ENCODE measurements at regions not wholly inside any gene's neighbourhood (a gene's known extent, or its start where the extent isn't known, plus 50 kb on each side); places are given as distances from the start of the nearest gene placed in this dataset.
A peak's percentile ranks its signal among the peaks of the same experiment; 100 is the strongest.

- no peak for DNase-seq
Observed at GRCh38 chr5:146940295-146940694, 61.7 kb upstream of the PPP2R2B start.

GRCh38 chr5:146944019-146944418 is 65.5 kb upstream of the PPP2R2B start:
- DNase-seq, result no peak

GRCh38 chr5:146944764-146945616 is 66.4 kb upstream of the PPP2R2B start:
- no peak for DNase-seq

GRCh38 chr5:146945617-146946084 is 67.1 kb upstream of the PPP2R2B start:
- no peak for DNase-seq

- DNase-seq, result no peak
Observed at GRCh38 chr5:146947181-146947941, 68.8 kb upstream of the PPP2R2B start.

GRCh38 chr5:146948666-146949065 is 70.1 kb upstream of the PPP2R2B start:
- no peak for DNase-seq

GRCh38 chr5:146952168-146952567 is 73.6 kb upstream of the PPP2R2B start:
- no peak for DNase-seq

GRCh38 chr5:146956217-146956616 is 77.7 kb upstream of the PPP2R2B start:
- DNase-seq, result no peak

GRCh38 chr5:146959360-146959759 is 80.8 kb upstream of the PPP2R2B start:
- no peak for DNase-seq

GRCh38 chr5:146962801-146963355 is 84.3 kb upstream of the PPP2R2B start:
- no peak for DNase-seq

- DNase-seq, result peak; percentile 67
Observed at GRCh38 chr5:146965761-146966659, 87.5 kb upstream of the PPP2R2B start.

GRCh38 chr5:146967646-146968045 is 89.1 kb upstream of the PPP2R2B start:
- no peak for DNase-seq

GRCh38 chr5:146971401-146971800 is 92.8 kb upstream of the PPP2R2B start:
- DNase-seq, result no peak

- DNase-seq, result no peak
Observed at GRCh38 chr5:146986469-146986868, 107.9 kb upstream of the PPP2R2B start.

GRCh38 chr5:146993876-146994530 is 115.4 kb upstream of the PPP2R2B start:
- no peak for DNase-seq

- DNase-seq, result no peak
Observed at GRCh38 chr5:146995878-146996277, 117.3 kb upstream of the PPP2R2B start.

GRCh38 chr5:147015405-147015804 is 136.8 kb upstream of the PPP2R2B start:
- DNase-seq, result no peak

- DNase-seq, result no peak
Observed at GRCh38 chr5:147017191-147017590, 138.6 kb upstream of the PPP2R2B start.

- DNase-seq, result no peak
Observed at GRCh38 chr5:147017621-147018020, 139.1 kb upstream of the PPP2R2B start.

- DNase-seq, result no peak
Observed at GRCh38 chr5:147018812-147019211, 140.3 kb upstream of the PPP2R2B start.

GRCh38 chr5:147036691-147037245 is 158.2 kb upstream of the PPP2R2B start:
- no peak for DNase-seq
